ENCODE measurements at regions not wholly inside any gene's neighbourhood (a gene's known extent, or its start where the extent isn't known, plus 50 kb on each side); places are given as distances from the start of the nearest gene placed in this dataset.

- TF ChIP-seq CTCF (conservative IDR thresholded peaks at IDR 0.05 in 1 of 2, IDR thresholded peaks at IDR 0.05 in 1 of 2; ENCODE audit: low read depth in 1 of 2, low read length in 2 of 2), result no peak
- no peak for TF ChIP-seq EZH2 (IDR thresholded peaks at IDR 0.05; ENCODE audit: low read length, missing control alignments)
These were observed 88.6 kb downstream of the ZNF92 start for GRCh38 chr7:65462148-65462716.

All from fibroblast of lung (primary cell).